AG09319 (cell line): ENCODE measurements at regions not wholly inside any gene's neighbourhood (a gene's known extent, or its start where the extent isn't known, plus 50 kb on each side); places are given as distances from the start of the nearest gene placed in this dataset.

ENCODE experiments used
- DNase-seq: peaks from one replicate; pipeline ENCODE4 v3.0.0-alpha.2; 2010; ENCODE audit warnings: low read depth; ENCODE audit errors: extremely low read depth
- CTCF ChIP-seq: IDR thresholded peaks from 2 replicates; pipeline ENCODE4 v1.5.1; 2011; ENCODE audit warnings: low read depth, mild to moderate bottlenecking, inconsistent platforms, low read length, moderate library complexity

GRCh38 chr12:17642340-17642650 lies 447.7 kb downstream of the RERGL start:
- no peak for TF ChIP-seq CTCF
- DNase-seq = no peak

- DNase-seq = no peak
- TF ChIP-seq CTCF = no peak
Observed at GRCh38 chr12:17640615-17641014, 449.4 kb downstream of the RERGL start.

GRCh38 chr12:17618831-17619230 lies 471.2 kb downstream of the RERGL start:
- no peak for TF ChIP-seq CTCF
- no peak for DNase-seq

GRCh38 chr12:17609701-17610100 lies 480.3 kb downstream of the RERGL start:
- TF ChIP-seq CTCF = no peak
- no peak for DNase-seq

GRCh38 chr12:17609153-17609552 lies 480.8 kb downstream of the RERGL start:
- TF ChIP-seq CTCF = no peak
- no peak for DNase-seq

- DNase-seq = no peak
Observed at GRCh38 chr12:17595111-17595510, 494.9 kb downstream of the RERGL start.

GRCh38 chr12:17593715-17594406 lies 496.1 kb downstream of the RERGL start:
- TF ChIP-seq CTCF = no peak
- no peak for DNase-seq

More at GRCh38 chr12:17595111-17595510, 494.9 kb downstream of the RERGL start:
- TF ChIP-seq CTCF = no peak
